NAMALWA (cell line): ENCODE measurements at regions not wholly inside any gene's neighbourhood (a gene's known extent, or its start where the extent isn't known, plus 50 kb on each side); places are given as distances from the start of the nearest gene placed in this dataset.
"Not testable (repeated sequence)": the region's sequence is repeated elsewhere in the genome, so short reads cannot be mapped to it uniquely, and the experiment has no call there.

Experiments
- DNase-seq: peaks from one replicate; pipeline ENCODE4 v3.0.0-alpha.2; 2015; ENCODE audit warnings: low spot score

- DNase-seq = no peak
These were observed 1217.4 kb upstream of the FLRT2 start for GRCh38 chr14:84312551-84312950.

- no peak for DNase-seq
These were observed 1206.5 kb upstream of the FLRT2 start for GRCh38 chr14:84323450-84323849.

GRCh38 chr14:84323978-84324377, 1206.0 kb upstream of the FLRT2 start:
- DNase-seq = no peak

- no peak for DNase-seq
These were observed 1193.5 kb upstream of the FLRT2 start for GRCh38 chr14:84336433-84336832.

GRCh38 chr14:84340938-84341337, 1189.0 kb upstream of the FLRT2 start:
- DNase-seq = no peak

- not testable (repeated sequence) for DNase-seq
These were observed 1188.1 kb upstream of the FLRT2 start for GRCh38 chr14:84341867-84342266.

GRCh38 chr14:84343656-84344055, 1186.3 kb upstream of the FLRT2 start:
- no peak for DNase-seq

GRCh38 chr14:84351646-84352045, 1178.3 kb upstream of the FLRT2 start:
- no peak for DNase-seq

GRCh38 chr14:84361476-84361875, 1168.5 kb upstream of the FLRT2 start:
- no peak for DNase-seq

- no peak for DNase-seq
These were observed 1154.7 kb upstream of the FLRT2 start for GRCh38 chr14:84375235-84375634.

- no peak for DNase-seq
These were observed 1139.9 kb upstream of the FLRT2 start for GRCh38 chr14:84390010-84390409.

GRCh38 chr14:84397631-84398030, 1132.3 kb upstream of the FLRT2 start:
- no peak for DNase-seq

- no peak for DNase-seq
These were observed 1130.5 kb upstream of the FLRT2 start for GRCh38 chr14:84399296-84399910.

- no peak for DNase-seq
These were observed 1128.3 kb upstream of the FLRT2 start for GRCh38 chr14:84401631-84402030.

GRCh38 chr14:84403585-84403984, 1126.4 kb upstream of the FLRT2 start:
- no peak for DNase-seq

- DNase-seq = no peak
These were observed 1125.7 kb upstream of the FLRT2 start for GRCh38 chr14:84404246-84404645.

- DNase-seq = no peak
These were observed 1120.5 kb upstream of the FLRT2 start for GRCh38 chr14:84409435-84409834.

- no peak for DNase-seq
These were observed 1119.6 kb upstream of the FLRT2 start for GRCh38 chr14:84410344-84410743.

- no peak for DNase-seq
These were observed 1109.7 kb upstream of the FLRT2 start for GRCh38 chr14:84420221-84420620.

GRCh38 chr14:84421621-84422020, 1108.3 kb upstream of the FLRT2 start:
- no peak for DNase-seq

GRCh38 chr14:84425968-84426367, 1104.0 kb upstream of the FLRT2 start:
- DNase-seq = no peak

- no peak for DNase-seq
These were observed 1097.3 kb upstream of the FLRT2 start for GRCh38 chr14:84432676-84433075.

- DNase-seq = no peak
These were observed 1096.0 kb upstream of the FLRT2 start for GRCh38 chr14:84433961-84434360.

GRCh38 chr14:84435820-84436324, 1094.1 kb upstream of the FLRT2 start:
- DNase-seq = no peak
